ENCODE measurements at regions not wholly inside any gene's neighbourhood (a gene's known extent, or its start where the extent isn't known, plus 50 kb on each side); places are given as distances from the start of the nearest gene placed in this dataset.

GRCh38 chr3:13266005-13266404 is 154.1 kb downstream of the NUP210 start:
- in situ Hi-C loops (cut with MboI; ENCODE audit: low pct_unique_long_range_greater_than_20kb, low sequenced_read_pairs): no loop called here
- no peak for DNase-seq

- in situ Hi-C loops (cut with MboI; ENCODE audit: low pct_unique_long_range_greater_than_20kb, low sequenced_read_pairs): no loop called here
- no peak for DNase-seq
Measured at GRCh38 chr3:13265507-13265906, 154.6 kb downstream of the NUP210 start.

DNA sequence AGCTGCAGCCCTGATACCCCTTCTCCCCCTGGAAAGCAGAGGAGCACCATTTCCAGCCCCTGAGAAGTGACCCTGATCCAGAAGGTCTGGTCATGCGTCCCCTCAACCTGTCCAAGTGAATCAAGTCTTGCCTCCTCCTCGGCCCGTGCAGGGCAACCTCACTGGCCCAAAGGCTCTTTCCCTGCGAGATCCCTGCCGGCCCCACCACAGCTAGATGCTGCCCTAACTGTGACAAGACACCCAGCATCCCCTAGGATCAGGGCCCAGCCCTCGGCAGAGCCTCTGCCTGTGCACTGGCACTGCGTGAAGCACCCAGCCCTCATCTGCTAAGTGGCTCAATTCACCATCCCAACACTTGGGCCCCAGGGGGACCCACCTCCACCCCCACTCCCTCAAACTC is 155.1 kb downstream of the NUP210 start:
- in situ Hi-C loops (cut with MboI; ENCODE audit: low pct_unique_long_range_greater_than_20kb, low sequenced_read_pairs): no loop called here
- no peak for DNase-seq

- in situ Hi-C loops (cut with MboI; ENCODE audit: low pct_unique_long_range_greater_than_20kb, low sequenced_read_pairs): no loop called here
- no peak for DNase-seq
Measured at GRCh38 chr3:13264468-13264795, 155.7 kb downstream of the NUP210 start.

DNA sequence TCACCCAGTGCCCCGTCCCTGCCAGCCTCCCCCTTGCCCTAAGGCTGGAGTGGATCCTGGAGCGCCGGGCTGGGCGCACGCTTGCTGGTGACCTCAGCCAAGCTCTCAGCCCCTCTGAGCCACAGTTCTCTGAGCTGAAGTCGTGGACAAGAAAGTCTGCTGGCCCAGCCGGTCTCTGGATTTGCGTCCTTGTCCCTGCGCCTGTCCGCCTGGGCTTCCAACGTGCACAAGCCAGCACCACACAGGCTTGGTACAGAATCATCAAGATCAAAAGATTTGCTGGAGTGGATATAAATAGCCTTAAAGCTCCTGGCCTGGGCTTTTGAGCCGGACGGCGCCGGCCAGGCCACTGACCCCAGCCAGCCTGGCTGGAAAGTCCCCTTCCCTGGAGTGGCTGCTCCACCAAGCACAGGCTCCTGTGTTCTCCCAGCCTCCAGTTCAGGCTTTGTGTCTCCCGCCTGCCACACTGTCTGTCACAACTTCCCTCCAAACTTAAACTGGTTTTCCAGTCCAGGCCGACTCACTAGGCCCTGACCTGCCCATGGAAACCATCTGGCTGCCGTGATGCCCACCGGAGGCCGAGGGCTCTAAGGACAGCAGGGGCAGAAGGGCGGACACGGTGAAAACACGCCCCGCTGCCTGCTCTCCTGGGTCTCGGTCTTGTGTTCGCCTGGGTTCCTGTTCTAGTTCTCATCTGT is 156.2 kb downstream of the NUP210 start:
- no peak for DNase-seq
- in situ Hi-C loops (cut with MboI; ENCODE audit: low pct_unique_long_range_greater_than_20kb, low sequenced_read_pairs): no loop called here

GRCh38 chr3:13262493-13263211 is 157.5 kb downstream of the NUP210 start:
- peak; percentile 89 for DNase-seq
- in situ Hi-C loops (cut with MboI; ENCODE audit: low pct_unique_long_range_greater_than_20kb, low sequenced_read_pairs): no loop called here

DNA sequence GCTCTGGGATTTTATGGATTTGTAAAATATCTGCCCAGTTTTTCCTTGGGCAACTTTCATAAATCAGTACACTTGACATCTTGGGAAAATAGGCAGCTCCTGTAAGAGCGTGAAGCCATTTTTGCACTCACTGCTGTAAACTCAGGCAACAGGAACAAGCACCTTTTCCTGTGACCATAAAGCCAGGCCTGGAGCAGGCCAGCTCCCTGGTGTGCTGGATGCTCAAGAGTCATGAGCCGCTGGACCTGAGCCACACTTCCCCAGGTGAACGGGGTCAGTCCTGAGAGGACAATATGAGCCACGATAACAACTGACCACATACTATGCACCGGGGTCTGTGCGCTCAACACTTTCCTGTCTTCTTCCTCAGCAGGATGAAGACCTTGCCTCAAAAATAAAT is 158.2 kb downstream of the NUP210 start:
- no peak for DNase-seq
- in situ Hi-C loops (cut with MboI; ENCODE audit: low pct_unique_long_range_greater_than_20kb, low sequenced_read_pairs): no loop called here

- DNase-seq: no peak
- in situ Hi-C loops (cut with MboI; ENCODE audit: low pct_unique_long_range_greater_than_20kb, low sequenced_read_pairs): no loop called here
Measured at GRCh38 chr3:13261104-13261830, 158.9 kb downstream of the NUP210 start.

DNA sequence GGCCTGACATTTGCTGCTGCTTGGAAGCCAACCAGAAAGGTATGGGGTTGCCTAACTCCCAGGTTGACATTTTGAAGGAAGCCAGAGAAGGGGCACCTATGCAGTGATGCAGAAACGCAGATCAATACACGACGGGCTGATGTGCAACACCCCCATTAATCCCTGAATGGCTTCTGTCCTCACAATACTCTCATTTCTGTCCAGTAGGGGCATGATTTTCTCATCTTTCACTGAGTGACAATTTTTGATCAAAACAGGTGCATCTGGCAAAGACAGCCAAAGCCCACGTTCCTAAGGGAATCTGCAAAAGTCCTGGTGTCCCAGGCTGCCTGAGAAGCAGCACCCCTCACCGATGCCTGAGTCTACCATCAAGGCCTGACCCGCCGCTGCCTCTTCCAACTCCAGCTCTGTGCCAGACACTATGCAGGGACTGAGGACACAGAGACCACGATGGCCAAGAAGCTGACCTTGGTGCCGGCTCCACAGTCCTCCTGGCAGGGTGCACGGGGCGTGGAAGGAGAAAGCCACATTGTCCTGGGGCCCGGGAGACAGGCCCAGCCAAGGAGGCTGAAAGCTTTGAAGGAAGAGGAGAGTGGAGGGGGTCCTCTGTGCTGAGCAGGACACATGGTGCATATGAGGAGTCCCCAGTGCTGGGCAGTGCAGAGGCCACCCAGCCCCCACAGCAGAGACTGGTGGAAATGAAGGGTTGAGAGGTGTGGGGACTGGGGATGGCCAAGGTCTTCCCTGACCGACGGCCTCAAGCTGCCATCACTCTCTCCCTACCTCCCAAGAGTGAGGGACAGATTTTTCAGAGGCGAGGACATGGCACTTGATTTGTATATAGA is 159.6 kb downstream of the NUP210 start:
- in situ Hi-C loops (cut with MboI; ENCODE audit: low pct_unique_long_range_greater_than_20kb, low sequenced_read_pairs): no loop called here
- no peak for DNase-seq

DNA sequence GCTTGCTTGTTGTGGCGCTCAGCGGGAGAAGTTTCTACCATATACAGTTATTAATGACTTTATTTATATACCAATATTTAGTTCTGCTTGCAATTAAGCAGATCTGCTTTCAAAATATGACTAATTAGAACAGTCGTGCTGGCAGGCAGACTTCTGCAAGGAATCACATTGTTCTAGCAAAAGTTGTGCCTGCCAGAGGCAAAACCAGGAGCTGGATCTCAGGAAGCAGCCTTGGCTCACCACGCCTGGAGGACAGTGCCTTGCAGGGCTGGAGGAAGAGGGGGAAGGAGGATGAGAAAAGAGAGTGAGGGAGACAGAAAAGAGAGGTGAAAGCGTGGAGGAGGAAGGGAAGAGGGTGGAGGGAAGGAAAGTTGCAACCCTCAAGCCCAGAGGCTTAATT is 160.3 kb downstream of the NUP210 start:
- no peak for DNase-seq
- in situ Hi-C loops (cut with MboI; ENCODE audit: low pct_unique_long_range_greater_than_20kb, low sequenced_read_pairs): no loop called here

DNA sequence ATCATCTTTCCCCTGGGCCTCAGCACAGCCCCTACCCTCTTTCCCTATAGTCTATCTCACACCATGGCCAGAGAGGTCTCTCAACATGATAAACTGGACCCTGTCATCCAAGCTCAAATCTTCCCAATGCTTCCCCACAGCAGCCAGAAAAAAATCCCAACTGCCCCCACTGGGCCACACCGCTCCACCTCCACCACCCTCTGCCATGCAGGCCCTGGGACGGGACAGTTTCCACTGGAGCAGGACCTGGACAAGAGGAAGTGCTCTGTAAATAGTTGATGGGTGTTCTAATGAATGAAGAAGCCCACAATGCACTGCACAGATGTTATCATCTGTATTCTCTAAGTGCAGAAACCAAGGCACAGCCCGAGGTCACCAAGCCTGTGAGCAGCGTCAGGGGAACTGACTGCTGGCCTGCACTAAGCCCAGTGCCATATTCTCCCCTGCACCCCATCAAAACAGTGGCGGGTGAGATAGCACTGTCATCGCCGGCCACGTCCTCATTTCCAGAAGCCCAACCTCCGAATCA is 161.1 kb downstream of the NUP210 start:
- DNase-seq: no peak
- in situ Hi-C loops (cut with MboI; ENCODE audit: low pct_unique_long_range_greater_than_20kb, low sequenced_read_pairs): no loop called here

DNA sequence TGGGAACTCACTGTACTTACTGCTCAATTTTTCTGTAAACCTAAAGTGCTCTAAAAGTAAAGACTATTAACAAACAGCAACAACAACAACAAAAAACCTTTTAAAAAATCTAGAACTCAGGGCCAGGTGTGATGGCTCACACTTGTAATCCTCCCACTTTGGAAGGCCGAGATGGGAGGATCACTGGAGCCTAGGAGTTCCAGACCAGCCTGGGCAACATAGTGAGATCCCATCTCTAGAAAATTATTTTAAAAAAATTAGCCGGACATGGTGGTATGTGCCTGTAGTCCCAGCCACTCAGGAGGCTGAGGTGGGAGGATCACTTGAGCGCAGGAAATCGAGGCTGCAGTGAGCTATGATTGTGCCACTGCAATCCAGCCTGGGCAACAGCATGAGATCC is 161.8 kb downstream of the NUP210 start:
- no peak for DNase-seq
- in situ Hi-C loops (cut with MboI; ENCODE audit: low pct_unique_long_range_greater_than_20kb, low sequenced_read_pairs): no loop called here

- in situ Hi-C loops (cut with MboI; ENCODE audit: low pct_unique_long_range_greater_than_20kb, low sequenced_read_pairs): no loop called here
- no peak for DNase-seq
Measured at GRCh38 chr3:13257666-13258065, 162.5 kb downstream of the NUP210 start.

- DNase-seq: no peak
- in situ Hi-C loops (cut with MboI; ENCODE audit: low pct_unique_long_range_greater_than_20kb, low sequenced_read_pairs): no loop called here
Measured at GRCh38 chr3:13256845-13257244, 163.3 kb downstream of the NUP210 start.

DNA sequence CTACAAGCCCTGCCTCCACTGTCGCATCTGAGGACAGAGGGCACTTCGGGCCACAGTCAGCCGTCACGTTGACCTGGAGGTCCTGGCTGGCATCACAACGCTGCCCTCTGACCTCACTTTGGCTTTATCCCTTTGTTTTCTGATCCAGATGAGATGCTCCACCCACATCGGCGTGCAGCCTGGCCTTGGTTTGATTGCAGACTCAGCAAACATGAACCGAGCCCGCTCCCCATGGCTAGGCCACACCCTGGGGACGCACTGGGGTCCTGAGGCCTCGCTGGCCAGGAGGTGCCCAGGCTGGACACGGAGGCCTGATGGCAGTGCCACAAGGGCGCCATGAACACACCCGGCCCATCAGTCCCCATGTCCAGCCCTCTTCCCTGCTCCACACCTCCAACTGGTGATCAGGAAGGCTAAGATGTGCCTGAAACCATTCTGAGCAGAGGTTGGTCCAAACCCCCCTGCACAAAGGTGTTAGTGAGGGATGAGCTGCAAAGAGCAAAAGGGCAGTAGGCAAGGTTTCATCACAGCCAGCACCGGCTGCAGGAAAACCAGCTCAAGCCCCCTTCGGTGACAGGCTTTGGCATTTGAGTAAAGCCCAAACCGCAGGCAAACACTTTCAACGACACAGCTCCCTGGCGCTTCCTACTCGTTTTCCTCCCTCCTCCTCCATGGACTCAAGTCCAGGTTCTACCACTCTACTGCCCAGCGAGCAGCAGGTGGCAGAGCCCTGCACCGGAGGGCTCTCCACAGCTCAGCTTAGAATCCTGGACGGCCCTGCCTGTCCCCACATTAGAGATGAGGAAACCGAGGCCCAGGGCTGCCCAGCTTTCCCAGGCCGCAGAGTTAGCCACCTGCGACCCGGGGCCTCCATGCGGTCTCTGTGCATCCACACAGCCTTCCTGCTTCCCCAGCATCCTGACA is 165.8 kb downstream of the NUP210 start:
- in situ Hi-C loops (cut with MboI; ENCODE audit: low pct_unique_long_range_greater_than_20kb, low sequenced_read_pairs): no loop called here
- no peak for DNase-seq

DNA sequence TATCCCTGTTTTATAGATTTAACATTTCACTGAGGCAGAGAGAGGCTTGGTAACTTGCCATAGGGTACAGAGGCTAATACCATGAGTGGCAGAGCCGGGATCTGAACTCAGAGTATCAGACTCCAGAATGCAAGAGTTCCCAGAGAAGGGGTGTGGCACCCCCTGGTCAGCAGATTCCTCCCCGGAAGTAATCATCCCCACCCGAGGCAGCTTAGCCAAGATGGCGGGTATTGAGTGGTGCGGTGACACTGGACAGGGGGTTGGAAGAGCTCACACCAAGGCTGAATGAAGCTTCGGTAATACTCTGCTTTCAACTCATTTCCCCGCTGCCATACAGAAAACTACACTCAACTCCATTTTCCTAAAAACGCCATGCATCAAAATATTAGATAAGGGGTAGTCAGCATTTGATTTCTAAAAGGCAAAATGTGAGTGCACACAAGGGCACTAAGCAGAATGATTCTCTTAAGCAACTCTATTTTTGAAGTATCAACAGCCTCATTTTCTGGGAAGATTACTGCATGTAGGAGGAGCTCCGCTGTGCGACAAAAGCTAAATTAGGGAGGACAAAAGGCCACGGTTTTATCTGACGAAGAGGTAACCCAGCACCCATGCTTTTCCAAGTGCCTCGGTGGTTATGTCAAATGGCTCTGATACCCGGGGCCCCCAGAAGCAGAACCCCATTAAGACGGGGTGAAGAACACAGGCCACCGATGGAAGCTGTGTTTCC is 166.7 kb downstream of the NUP210 start:
- DNase-seq: no peak
- in situ Hi-C loops (cut with MboI; ENCODE audit: low pct_unique_long_range_greater_than_20kb, low sequenced_read_pairs): no loop called here

GRCh38 chr3:13252207-13252606 is 167.9 kb downstream of the NUP210 start:
- no peak for DNase-seq
- in situ Hi-C loops (cut with MboI; ENCODE audit: low pct_unique_long_range_greater_than_20kb, low sequenced_read_pairs): no loop called here

Measured in KBM-7 (cell line).